Activated B cell treated with CpG ODN at 0.5 μM for 24 hours (primary cell): ENCODE measurements at regions not wholly inside any gene's neighbourhood (a gene's known extent, or its start where the extent isn't known, plus 50 kb on each side); places are given as distances from the start of the nearest gene placed in this dataset.

Experiments used
- ATAC-seq: fragments of 200-7000 bp; cut with Tn5 transposase; one replicate; pipeline ENCODE4 v1.10.0; 2021; ENCODE audit warnings: low read depth, mild to moderate bottlenecking, moderate library complexity
- CTCF ChIA-PET: fragments of 350-600 bp; sonication (Branson Sonifier 250); formaldehyde crosslinking; loops from one replicate; lab custom pipeline; 2021; ENCODE audit warnings: antibody characterized with exemption; lab: Charles Lee
- POLR2A ChIA-PET: fragments of 350-600 bp; sonication (Branson Sonifier 250); formaldehyde crosslinking; loops from one replicate; lab custom pipeline; 2021; ENCODE audit warnings: antibody characterized with exemption; lab: Charles Lee
- DNase-seq: peaks from one replicate; pipeline ENCODE4 v3.0.0; 2022
- H3K27ac Mint-ChIP-seq: one replicate; pipeline ENCODE4 v1.8.0; 2020; ENCODE audit warnings: mixed read lengths
- H3K27me3 Mint-ChIP-seq: one replicate; pipeline ENCODE4 v1.8.0; 2021; ENCODE audit warnings: mixed read lengths
- H3K36me3 Mint-ChIP-seq: one replicate; pipeline ENCODE4 v1.8.0; 2021; ENCODE audit warnings: low read depth, mixed read lengths
- H3K4me1 Mint-ChIP-seq: one replicate; pipeline ENCODE4 v1.8.0; 2021; ENCODE audit warnings: mixed read lengths
- H3K4me3 Mint-ChIP-seq: one replicate; pipeline ENCODE4 v1.8.0; 2020; ENCODE audit warnings: mild to moderate bottlenecking, mixed read lengths
- H3K9me3 Mint-ChIP-seq: one replicate; pipeline ENCODE4 v1.8.0; 2020; ENCODE audit warnings: mixed read lengths
- intact Hi-C: fragments of 100-400 bp; cut with micrococcal nuclease; formaldehyde crosslinking; loops from one replicate; pipeline ENCODE4 v1.15.1; 2024
- TF ChIP-seq, protein P1 (sequence below): fragments of 200-600 bp; IDR thresholded peaks from one replicate; pipeline ENCODE4 v1.8.0; 2022; ENCODE audit warnings: antibody characterized with exemption, mild to moderate bottlenecking

DNA sequence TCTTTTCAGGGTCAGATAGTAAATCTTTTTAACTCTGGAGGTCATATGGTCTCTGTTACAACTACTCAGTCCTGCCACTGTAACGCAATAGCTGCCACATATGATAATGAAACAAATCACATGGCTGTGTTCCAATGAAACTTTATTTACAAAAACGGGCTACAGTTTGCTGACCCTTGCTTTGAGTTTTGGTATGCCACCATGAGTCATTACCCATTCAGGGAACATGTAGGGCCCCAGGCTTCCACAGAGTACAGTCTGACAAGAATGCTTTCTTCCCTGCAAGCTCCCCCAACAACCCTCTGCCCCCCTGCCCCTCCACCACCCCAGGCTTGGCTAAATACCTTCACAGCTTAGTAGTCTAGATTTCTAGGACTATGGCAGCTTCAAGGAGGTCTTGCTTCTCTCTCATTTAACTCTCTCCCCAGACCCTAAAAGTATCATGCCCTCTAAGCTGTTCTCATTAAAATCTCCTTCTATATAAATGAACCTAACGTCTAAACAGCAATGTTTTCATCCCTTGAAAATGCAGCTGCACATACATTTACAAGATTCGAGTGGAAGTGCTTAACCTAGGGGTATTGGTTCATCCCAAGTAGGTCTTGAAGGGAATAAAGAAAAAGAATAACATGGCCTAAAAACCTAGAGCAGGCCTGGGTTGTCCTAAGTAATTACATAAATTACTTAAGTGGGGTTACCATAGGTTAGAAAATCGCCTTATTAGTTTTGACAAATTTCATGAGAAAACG is 117.8 kb upstream of the PRICKLE2 start:
- no peak overlapping the region for H3K27ac Mint-ChIP-seq
- H3K9me3 Mint-ChIP-seq = peaks cover 2% of the 10 kb centered on the region
- peaks cover 3% of the 10 kb centered on the region for H3K27me3 Mint-ChIP-seq
- POLR2A ChIA-PET = no interaction called here
- DNase-seq = no peak
- ATAC-seq = no peak
- no peaks in the 10 kb centered on the region for H3K4me1 Mint-ChIP-seq
- no peak overlapping the region for H3K4me3 Mint-ChIP-seq
- intact Hi-C loops = no loop called here
- CTCF ChIA-PET = no interaction called here
- no peaks in the 10 kb centered on the region for H3K36me3 Mint-ChIP-seq
- TF ChIP-seq, protein P1, sequence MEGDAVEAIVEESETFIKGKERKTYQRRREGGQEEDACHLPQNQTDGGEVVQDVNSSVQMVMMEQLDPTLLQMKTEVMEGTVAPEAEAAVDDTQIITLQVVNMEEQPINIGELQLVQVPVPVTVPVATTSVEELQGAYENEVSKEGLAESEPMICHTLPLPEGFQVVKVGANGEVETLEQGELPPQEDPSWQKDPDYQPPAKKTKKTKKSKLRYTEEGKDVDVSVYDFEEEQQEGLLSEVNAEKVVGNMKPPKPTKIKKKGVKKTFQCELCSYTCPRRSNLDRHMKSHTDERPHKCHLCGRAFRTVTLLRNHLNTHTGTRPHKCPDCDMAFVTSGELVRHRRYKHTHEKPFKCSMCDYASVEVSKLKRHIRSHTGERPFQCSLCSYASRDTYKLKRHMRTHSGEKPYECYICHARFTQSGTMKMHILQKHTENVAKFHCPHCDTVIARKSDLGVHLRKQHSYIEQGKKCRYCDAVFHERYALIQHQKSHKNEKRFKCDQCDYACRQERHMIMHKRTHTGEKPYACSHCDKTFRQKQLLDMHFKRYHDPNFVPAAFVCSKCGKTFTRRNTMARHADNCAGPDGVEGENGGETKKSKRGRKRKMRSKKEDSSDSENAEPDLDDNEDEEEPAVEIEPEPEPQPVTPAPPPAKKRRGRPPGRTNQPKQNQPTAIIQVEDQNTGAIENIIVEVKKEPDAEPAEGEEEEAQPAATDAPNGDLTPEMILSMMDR = no peak

GRCh38 chr3:64341296-64341695 is 116.0 kb upstream of the PRICKLE2 start:
- Mint-ChIP-seq H3K4me3 (no peak overlapping the region), H3K4me1 (no peaks in the 10 kb centered on the region), H3K27me3 (peaks cover 3% of the 10 kb centered on the region), H3K36me3 (no peaks in the 10 kb centered on the region), H3K9me3 (peaks cover 2% of the 10 kb centered on the region), H3K27ac (no peak overlapping the region)
- intact Hi-C loops = no loop called here
- ATAC-seq (no peak), DNase-seq (no peak)
- ChIA-PET POLR2A (no interaction called here), CTCF (no interaction called here)
- TF ChIP-seq, protein P1 = no peak

GRCh38 chr3:64340641-64341101 is 115.4 kb upstream of the PRICKLE2 start:
- H3K27me3 Mint-ChIP-seq = peaks cover 3% of the 10 kb centered on the region
- ATAC-seq (no peak), DNase-seq (no peak)
- H3K36me3 Mint-ChIP-seq = no peaks in the 10 kb centered on the region
- intact Hi-C loops = no loop called here
- ChIA-PET CTCF (no interaction called here), POLR2A (no interaction called here)
- no peak overlapping the region for H3K4me3 Mint-ChIP-seq
- TF ChIP-seq, protein P1 = no peak
- H3K9me3 Mint-ChIP-seq = peaks cover 2% of the 10 kb centered on the region
- H3K4me1 Mint-ChIP-seq = no peaks in the 10 kb centered on the region
- H3K27ac Mint-ChIP-seq = no peak overlapping the region

GRCh38 chr3:64336488-64336887 is 111.2 kb upstream of the PRICKLE2 start:
- H3K4me3 Mint-ChIP-seq = no peak overlapping the region
- TF ChIP-seq, protein P1 = no peak
- POLR2A ChIA-PET = no interaction called here
- DNase-seq (no peak), ATAC-seq (no peak)
- no peaks in the 10 kb centered on the region for H3K36me3 Mint-ChIP-seq
- no peak overlapping the region for H3K27ac Mint-ChIP-seq
- CTCF ChIA-PET = no interaction called here
- H3K9me3 Mint-ChIP-seq = peaks cover 2% of the 10 kb centered on the region
- no peaks in the 10 kb centered on the region for H3K4me1 Mint-ChIP-seq
- H3K27me3 Mint-ChIP-seq = no peaks in the 10 kb centered on the region
- intact Hi-C loops = no loop called here

GRCh38 chr3:64332459-64333350 is 107.4 kb upstream of the PRICKLE2 start:
- intact Hi-C loops = no loop called here
- TF ChIP-seq, protein P1 = no peak
- Mint-ChIP-seq H3K4me3 (no peak overlapping the region), H3K27me3 (no peaks in the 10 kb centered on the region), H3K9me3 (no peaks in the 10 kb centered on the region), H3K4me1 (no peaks in the 10 kb centered on the region), H3K36me3 (no peaks in the 10 kb centered on the region), H3K27ac (no peak overlapping the region)
- POLR2A ChIA-PET = no interaction called here
- CTCF ChIA-PET = no interaction called here
- DNase-seq (no peak), ATAC-seq (no peak)
